Gastroesophageal sphincter (tissue), 4 donors: ENCODE measurements at regions not wholly inside any gene's neighbourhood (a gene's known extent, or its start where the extent isn't known, plus 50 kb on each side); places are given as distances from the start of the nearest gene placed in this dataset.

ENCODE experiments used
- ATAC-seq: fragments of 150-250 bp; one replicate; pipeline ENCODE4 v1.9.1; 2016; ENCODE audit warnings: mild to moderate bottlenecking, moderate library complexity
- H3K27ac ChIP-seq, 4 donors: fragments of 200-600 bp; sonication (generic) in 3 of 4; 1 replicate in 3 of 4; 2 replicates in 1 of 4; pipeline ENCODE4 v1.5.1; 2016 to 2019
- H3K27me3 ChIP-seq: fragments of 200-600 bp; sonication (generic); one replicate; pipeline ENCODE4 v1.5.1; 2019
- H3K36me3 ChIP-seq, 2 donors: fragments of 200-600 bp; sonication (generic); one replicate each; pipeline ENCODE4 v1.5.1; 2019; ENCODE audit warnings: control low read depth in 1 of 2
- H3K4me1 ChIP-seq, 3 donors: fragments of 200-600 bp; sonication (generic); 1 replicate in 2 of 3; 2 replicates in 1 of 3; pipeline ENCODE4 v1.5.1; 2016 to 2019; ENCODE audit warnings: control low read depth in 2 of 3
- H3K4me3 ChIP-seq, 2 donors: fragments of 200-600 bp; sonication (generic); one replicate each; pipeline ENCODE4 v1.5.1; 2019; ENCODE audit warnings: mild to moderate bottlenecking in 1 of 2, moderate library complexity in 1 of 2
- H3K9me3 ChIP-seq, 3 donors: fragments of 200-600 bp; sonication (generic); one replicate each; pipeline ENCODE4 v1.5.1; 2017 to 2019; ENCODE audit warnings: control low read depth in 2 of 3
- CTCF ChIP-seq, 4 experiments: fragments of 200-600 bp in 2 of 4; fragments of 450-650 bp in 2 of 4; sonication (generic) in 1 of 4; IDR thresholded peaks; one replicate each; pipeline ENCODE4 v1.5.1; 2017 to 2019; ENCODE audit warnings: antibody characterized with exemption in 4 of 4, mild to moderate bottlenecking in 2 of 4, moderate library complexity in 2 of 4
- EP300 ChIP-seq: sonication (generic); formaldehyde crosslinking; IDR thresholded peaks from one replicate; pipeline ENCODE4 v1.6.1; 2017; ENCODE audit warnings: antibody characterized with exemption, mild to moderate bottlenecking
- POLR2A ChIP-seq, 2 donors: fragments of 450-650 bp; IDR thresholded peaks; one replicate each; pipeline ENCODE4 v1.6.1; 2017; ENCODE audit warnings: antibody characterized with exemption in 2 of 2, mild to moderate bottlenecking in 2 of 2, moderate library complexity in 1 of 2
- POLR2AphosphoS5 ChIP-seq: sonication (generic); formaldehyde crosslinking; IDR thresholded peaks from one replicate; pipeline ENCODE4 v1.6.1; 2017; ENCODE audit warnings: antibody characterized with exemption
- WGBS, 2 donors: methylation state at CpG; one replicate each; pipeline ENCODE4 v1.1.5; 2018; ENCODE audit warnings: low coverage in 1 of 2; 5-methylcytosine and 5-hydroxymethylcytosine counted together

- no peaks in the 10 kb centered on the region for H3K36me3 ChIP-seq
- no peaks in the 10 kb centered on the region for H3K4me1 ChIP-seq
- no peak overlapping the region for H3K27ac ChIP-seq
- no peak for TF ChIP-seq EP300
- peak in 1 of 4 experiments; percentile 24 for TF ChIP-seq CTCF (IDR thresholded peaks at IDR 0.05)
- no peak for ATAC-seq
- H3K4me3 ChIP-seq = no peak overlapping the region
- H3K9me3 ChIP-seq = no peaks in the 10 kb centered on the region
- 73 to 88% methylated on average over 3 to 11 of the region's 13 CpGs for WGBS, 2 donors
- no peaks in the 10 kb centered on the region for H3K27me3 ChIP-seq
Observed at GRCh38 chr18:25921677-25922421, 168.6 kb downstream of the SS18 start.

- Histone ChIP-seq H3K27ac (no peak overlapping the region), H3K27me3 (no peaks in the 10 kb centered on the region), H3K9me3 (peaks cover 0 to 4% (median 0%) of the 10 kb centered on the region in 3 donors), H3K4me1 (no peaks in the 10 kb centered on the region), H3K4me3 (no peak overlapping the region), H3K36me3 (no peaks in the 10 kb centered on the region)
- 73 to 94% methylated on average over 3 to 4 of the region's 4 CpGs for WGBS, 2 donors
- TF ChIP-seq EP300 (no peak), POLR2A (IDR thresholded peaks at IDR 0.05) (no peak), CTCF (IDR thresholded peaks at IDR 0.05) (no peak), POLR2AphosphoS5 (no peak)
- ATAC-seq = no peak
Observed at GRCh38 chr18:25915907-25916306, 174.5 kb downstream of the SS18 start.

GRCh38 chr18:25898965-25899364 is 191.4 kb downstream of the SS18 start:
- H3K36me3 ChIP-seq = no peaks in the 10 kb centered on the region
- H3K27ac ChIP-seq = no peak overlapping the region
- H3K4me3 ChIP-seq = no peak overlapping the region
- H3K9me3 ChIP-seq = peaks cover 0 to 11% (median 0%) of the 10 kb centered on the region in 3 donors
- WGBS, 2 donors = 33 to 60% methylated on average over 1 to 2 of the region's 2 CpGs
- no peaks in the 10 kb centered on the region for H3K4me1 ChIP-seq
- ATAC-seq = no peak
- TF ChIP-seq EP300 (no peak), POLR2AphosphoS5 (no peak), POLR2A (IDR thresholded peaks at IDR 0.05) (no peak), CTCF (IDR thresholded peaks at IDR 0.05) (no peak)
- no peaks in the 10 kb centered on the region for H3K27me3 ChIP-seq

GRCh38 chr18:25896956-25897355 is 193.5 kb downstream of the SS18 start:
- H3K36me3 ChIP-seq = no peaks in the 10 kb centered on the region
- TF ChIP-seq POLR2AphosphoS5 (no peak), POLR2A (IDR thresholded peaks at IDR 0.05) (no peak), EP300 (no peak), CTCF (IDR thresholded peaks at IDR 0.05) (no peak)
- ATAC-seq = no peak
- peaks cover 0 to 11% (median 0%) of the 10 kb centered on the region in 3 donors for H3K9me3 ChIP-seq
- H3K4me1 ChIP-seq = no peaks in the 10 kb centered on the region
- H3K4me3 ChIP-seq = no peak overlapping the region
- H3K27ac ChIP-seq = no peak overlapping the region
- WGBS, 2 donors = 63 to 71% methylated on average over 4 of the region's 4 CpGs
- no peaks in the 10 kb centered on the region for H3K27me3 ChIP-seq

GRCh38 chr18:25896178-25896780 is 194.1 kb downstream of the SS18 start:
- TF ChIP-seq EP300 = no peak
- TF ChIP-seq CTCF (IDR thresholded peaks at IDR 0.05) = peak; percentile 38 to 58 (median 44)
- TF ChIP-seq POLR2AphosphoS5 = no peak
- no peak for TF ChIP-seq POLR2A (IDR thresholded peaks at IDR 0.05)
- H3K4me3 ChIP-seq = no peak overlapping the region
- H3K9me3 ChIP-seq = peaks cover 0 to 9% (median 0%) of the 10 kb centered on the region in 3 donors
- no peak overlapping the region for H3K27ac ChIP-seq
- WGBS, 2 donors = 4 to 6% methylated on average over 10 of the region's 10 CpGs
- no peaks in the 10 kb centered on the region for H3K36me3 ChIP-seq
- H3K4me1 ChIP-seq = no peaks in the 10 kb centered on the region
- no peaks in the 10 kb centered on the region for H3K27me3 ChIP-seq
- ATAC-seq = no peak
